Heart left ventricle (tissue), 13 donors: ENCODE measurements at regions not wholly inside any gene's neighbourhood (a gene's known extent, or its start where the extent isn't known, plus 50 kb on each side); places are given as distances from the start of the nearest gene placed in this dataset.

Experiments
- POLR2A ChIP-seq, 2 donors: fragments of 450-650 bp; IDR thresholded peaks; one replicate each; pipeline ENCODE4 v1.6.1; 2017; ENCODE audit warnings: antibody characterized with exemption in 2 of 2, mild to moderate bottlenecking in 2 of 2, moderate library complexity in 2 of 2
- TF ChIP-seq, protein P1 (sequence below), 12 donors: fragments of 200-600 bp; sonication (generic) in 4 of 12; IDR thresholded peaks; one replicate each; pipeline versions ENCODE4 v1.5.0 to v1.8.0; 2018 to 2022; ENCODE audit warnings: antibody characterized with exemption in 12 of 12, mild to moderate bottlenecking in 5 of 12
- donor health status: ischemic (EF 13 %, LVEDD 7.1; RV severe dilation, severe dysfunction).
- donor health status: DM: no; HTN: yes; CAD: no.
- donor health status: DM: no; HTN: no; CAD: no.
- donor health status: ischemic (EF 25% LVEDD 6.9; RV normal size, moderate dysfunction).
- donor health status: ischemic (EF 25% LVEDD 5.7; RV mildly dilated, moderate dysfunction).
- donor health status: ischemic (EF 35%, LVEDD 5.7; RV mildly dilated, moderate dysfunction).
- donor health status: nonischemic (EF 11% LVEDD 7.7; RV severe dilation, severe dysfunction).
- donor health status: DM: yes; HTN: yes; CAD: no.
- donor health status: PGD.
- donor health status: ischemic (EF 29% LVEDD 5.4; RV normal size, mild dysfunction).
- donor health status: nonischemic (EF 23%, LVEDD 6.1; RV moderate dilation, normal function).

DNA sequence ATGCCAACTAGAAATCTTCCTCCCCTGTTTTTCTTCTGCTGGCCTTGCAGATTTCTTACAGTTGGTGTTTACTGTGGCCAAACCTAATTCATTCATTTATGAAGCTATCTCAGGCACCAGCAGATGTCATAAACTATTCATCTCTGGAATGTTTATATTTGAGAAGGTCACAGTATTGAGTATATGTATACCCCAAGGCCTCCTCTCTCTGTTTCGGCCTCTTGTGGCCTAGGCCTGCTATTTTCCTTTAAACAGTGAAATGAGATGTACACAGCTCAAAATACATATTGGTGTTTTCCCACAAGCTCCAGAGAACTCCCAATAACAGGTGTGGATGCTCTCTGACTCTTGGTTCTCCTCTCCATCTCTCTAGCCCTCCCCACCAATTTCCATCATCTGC, 520.7 kb upstream of the CAMK1G start:
- TF ChIP-seq, protein P1, sequence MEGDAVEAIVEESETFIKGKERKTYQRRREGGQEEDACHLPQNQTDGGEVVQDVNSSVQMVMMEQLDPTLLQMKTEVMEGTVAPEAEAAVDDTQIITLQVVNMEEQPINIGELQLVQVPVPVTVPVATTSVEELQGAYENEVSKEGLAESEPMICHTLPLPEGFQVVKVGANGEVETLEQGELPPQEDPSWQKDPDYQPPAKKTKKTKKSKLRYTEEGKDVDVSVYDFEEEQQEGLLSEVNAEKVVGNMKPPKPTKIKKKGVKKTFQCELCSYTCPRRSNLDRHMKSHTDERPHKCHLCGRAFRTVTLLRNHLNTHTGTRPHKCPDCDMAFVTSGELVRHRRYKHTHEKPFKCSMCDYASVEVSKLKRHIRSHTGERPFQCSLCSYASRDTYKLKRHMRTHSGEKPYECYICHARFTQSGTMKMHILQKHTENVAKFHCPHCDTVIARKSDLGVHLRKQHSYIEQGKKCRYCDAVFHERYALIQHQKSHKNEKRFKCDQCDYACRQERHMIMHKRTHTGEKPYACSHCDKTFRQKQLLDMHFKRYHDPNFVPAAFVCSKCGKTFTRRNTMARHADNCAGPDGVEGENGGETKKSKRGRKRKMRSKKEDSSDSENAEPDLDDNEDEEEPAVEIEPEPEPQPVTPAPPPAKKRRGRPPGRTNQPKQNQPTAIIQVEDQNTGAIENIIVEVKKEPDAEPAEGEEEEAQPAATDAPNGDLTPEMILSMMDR (IDR thresholded peaks at IDR 0.05) = no peak
- no peak for TF ChIP-seq POLR2A (IDR thresholded peaks at IDR 0.05)
